ENCODE measurements at regions not wholly inside any gene's neighbourhood (a gene's known extent, or its start where the extent isn't known, plus 50 kb on each side); places are given as distances from the start of the nearest gene placed in this dataset.

GRCh38 chr6:6891125-6891721 is 216.5 kb upstream of the RREB1 start:
- TF ChIP-seq CTCF (IDR thresholded peaks at IDR 0.05) (no peak), POLR2AphosphoS5 (IDR thresholded peaks at IDR 0.05) (no peak), POLR2A (IDR thresholded peaks at IDR 0.05) (no peak), EP300 (IDR thresholded peaks at IDR 0.05) (no peak)
